Upper lobe of left lung (tissue), 4 donors: ENCODE measurements at regions not wholly inside any gene's neighbourhood (a gene's known extent, or its start where the extent isn't known, plus 50 kb on each side); places are given as distances from the start of the nearest gene placed in this dataset.
"Not testable (repeated sequence)": the region's sequence is repeated elsewhere in the genome, so short reads cannot be mapped to it uniquely, and the experiment has no call there.

Source experiments
- CTCF ChIP-seq, 6 experiments: fragments of 450-650 bp in 4 of 6; fragments of 200-600 bp in 2 of 6; sonication (generic) in 2 of 6; IDR thresholded peaks; one replicate each; pipeline ENCODE4 v1.5.1; 2016 to 2019; ENCODE audit warnings: antibody characterized with exemption in 6 of 6
- EP300 ChIP-seq, 4 donors: sonication (generic); formaldehyde crosslinking; IDR thresholded peaks; one replicate each; pipeline ENCODE4 v1.5.1; 2017; ENCODE audit warnings: antibody characterized with exemption in 4 of 4, control low read depth in 2 of 4
- POLR2A ChIP-seq, 4 donors: fragments of 450-650 bp; IDR thresholded peaks; one replicate each; pipeline ENCODE4 v1.5.1; 2016 to 2017; ENCODE audit warnings: antibody characterized with exemption in 4 of 4, mild to moderate bottlenecking in 2 of 4
- POLR2AphosphoS5 ChIP-seq, 2 donors: sonication (generic); formaldehyde crosslinking; IDR thresholded peaks; one replicate each; pipeline ENCODE4 v1.5.1; 2017; ENCODE audit warnings: antibody characterized with exemption in 2 of 2

- TF ChIP-seq CTCF, EP300, POLR2A, POLR2AphosphoS5 (IDR thresholded peaks at IDR 0.05): not testable (repeated sequence)
These were observed 1160.6 kb upstream of the DIAPH2 start for GRCh38 chrX:95524018-95524417.
